GM18519 (cell line): ENCODE measurements at regions not wholly inside any gene's neighbourhood (a gene's known extent, or its start where the extent isn't known, plus 50 kb on each side); places are given as distances from the start of the nearest gene placed in this dataset.

Experiments
- ATAC-seq: cut with Tn5 transposase; IDR thresholded peaks from one replicate; pipeline ENCODE4 v1.9.1; 2021; ENCODE audit warnings: mild to moderate bottlenecking, moderate library complexity; ENCODE audit not compliant: unreplicated experiment, low FRiP score

- ATAC-seq = no peak
Measured at GRCh38 chr15:69529961-69530633, 77.5 kb downstream of the RPLP1 start.

DNA sequence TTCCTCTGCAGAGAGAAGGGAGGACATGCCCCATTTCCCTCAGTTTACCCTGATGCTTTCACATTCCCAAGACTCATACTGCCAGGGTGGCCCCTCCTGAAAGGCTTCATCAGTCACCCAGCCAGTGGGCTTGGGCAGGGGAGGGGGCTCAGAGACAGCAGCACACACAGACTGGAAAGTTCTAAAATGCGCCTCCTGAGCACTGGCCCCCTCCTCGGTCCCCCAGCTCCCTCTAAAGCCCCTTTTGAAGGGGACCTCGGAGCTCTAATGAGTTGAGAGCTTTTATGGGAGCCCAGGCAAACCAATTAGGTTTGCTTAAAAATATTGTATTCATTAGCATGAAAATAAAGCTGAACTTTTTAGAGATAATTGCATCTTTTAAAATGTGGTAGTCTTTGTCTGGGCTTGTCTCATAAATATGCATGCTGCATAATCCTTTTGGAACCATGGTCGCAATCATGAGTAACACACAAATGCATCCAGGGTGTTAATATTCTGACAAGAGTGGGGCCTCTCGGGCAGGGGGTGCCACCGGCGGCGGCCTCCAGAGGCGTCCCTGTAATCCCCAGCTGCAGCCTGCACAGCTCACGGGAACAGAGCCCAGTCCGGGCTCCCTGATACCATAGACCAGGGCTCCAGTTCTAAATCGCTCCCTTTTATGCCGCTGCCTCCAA, 78.5 kb downstream of the RPLP1 start:
- ATAC-seq = no peak

- ATAC-seq = no peak
Measured at GRCh38 chr15:69531665-69532027, 79.0 kb downstream of the RPLP1 start.

DNA sequence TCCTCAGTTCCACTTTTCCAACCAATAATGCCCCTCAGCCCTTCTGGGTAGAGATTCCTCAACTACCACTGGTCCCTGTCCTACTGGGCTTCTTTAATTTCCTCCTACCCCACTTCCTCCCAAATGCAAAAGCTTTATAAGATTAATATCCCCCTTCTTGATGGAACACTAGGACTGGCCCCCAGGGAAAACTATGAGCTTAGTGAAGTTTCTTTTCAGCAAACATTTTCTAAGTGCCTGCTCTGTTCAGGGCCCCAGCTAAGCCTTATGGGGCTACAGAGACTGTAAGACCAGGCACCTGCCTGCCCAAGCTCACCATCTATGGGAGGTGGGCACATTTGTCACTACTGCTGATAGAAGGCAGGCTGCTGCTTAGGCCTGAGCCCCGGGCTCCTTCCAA, 79.4 kb downstream of the RPLP1 start:
- no peak for ATAC-seq

DNA sequence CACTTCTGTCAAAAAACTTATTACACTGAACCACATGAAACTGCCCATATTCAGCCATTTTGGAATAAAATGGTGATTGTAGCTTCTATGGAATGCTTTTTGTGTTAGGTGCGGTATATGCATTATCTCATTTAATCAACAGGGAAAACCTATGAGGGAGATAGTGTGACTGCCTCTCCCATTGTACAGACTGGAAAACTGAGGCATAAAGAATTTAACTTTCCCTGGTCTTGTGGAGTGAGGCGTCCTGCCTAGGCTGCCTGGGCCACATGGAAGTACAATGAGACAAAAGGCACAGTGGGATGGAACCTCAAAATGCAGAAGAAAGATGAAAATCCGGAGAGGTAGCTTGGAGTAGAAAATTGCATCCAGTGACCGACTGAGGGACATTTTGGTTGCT, 80.2 kb downstream of the RPLP1 start:
- no peak for ATAC-seq

DNA sequence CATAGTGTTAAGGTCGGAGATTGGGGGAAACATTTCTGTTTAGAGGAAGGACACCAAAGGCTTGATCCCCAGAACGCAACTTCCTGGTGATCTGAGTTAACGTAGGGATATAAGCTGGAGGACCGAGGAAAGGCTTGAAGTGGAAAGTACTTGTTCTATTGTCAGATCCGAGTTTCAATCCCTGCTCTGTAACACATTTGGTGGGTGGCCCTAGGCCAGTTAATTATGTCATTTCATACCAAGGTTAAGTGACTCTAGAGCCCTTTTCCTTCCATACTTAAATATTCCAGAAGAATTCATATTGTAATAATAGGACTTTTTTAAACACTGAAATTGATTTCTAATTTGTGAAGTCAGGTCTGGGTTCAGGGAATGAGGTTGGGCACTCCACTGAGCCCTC, 80.9 kb downstream of the RPLP1 start:
- ATAC-seq = no peak

GRCh38 chr15:69535101-69535638, 82.6 kb downstream of the RPLP1 start:
- no peak for ATAC-seq

DNA sequence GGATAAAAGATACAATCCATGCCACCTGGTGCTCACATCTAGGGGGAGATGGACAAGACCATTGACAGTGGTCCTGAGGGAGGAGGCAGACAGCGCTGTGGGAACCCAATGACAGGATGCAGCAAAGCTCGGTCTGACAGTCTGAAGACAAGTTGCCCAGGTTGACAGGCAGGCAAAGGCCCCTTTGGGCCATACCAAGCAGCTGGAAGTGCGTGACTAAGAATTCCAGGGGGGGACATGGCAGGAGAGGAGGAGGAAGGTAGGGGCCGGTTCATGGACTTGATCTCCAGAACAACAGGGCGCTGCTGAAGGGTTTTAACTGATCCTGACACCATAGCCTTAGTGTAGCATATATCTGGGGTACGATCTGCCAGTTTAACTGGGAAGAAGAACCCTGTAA, 83.4 kb downstream of the RPLP1 start:
- no peak for ATAC-seq

GRCh38 chr15:69536726-69537512, 84.3 kb downstream of the RPLP1 start:
- ATAC-seq = no peak

DNA sequence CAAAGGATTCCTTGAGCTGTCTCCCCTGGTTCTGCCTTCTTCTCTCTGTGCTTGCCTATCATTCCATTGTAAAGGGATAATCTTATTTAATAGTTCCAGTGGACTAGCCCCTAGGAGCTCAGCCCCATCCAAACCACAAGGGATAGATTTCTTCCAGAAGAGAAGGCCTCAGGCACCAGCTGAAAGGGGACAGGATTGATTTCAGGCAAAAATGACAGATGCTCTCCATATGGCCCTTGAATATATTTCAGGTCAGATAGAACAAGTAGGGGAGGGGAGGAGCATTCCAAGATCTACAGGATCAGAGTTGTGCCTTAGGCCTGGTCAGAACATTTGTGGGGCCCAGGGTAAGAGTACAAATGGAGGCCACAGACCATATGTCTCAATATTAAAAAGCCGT, 85.3 kb downstream of the RPLP1 start:
- ATAC-seq = no peak

GRCh38 chr15:69538379-69538778, 85.8 kb downstream of the RPLP1 start:
- no peak for ATAC-seq

DNA sequence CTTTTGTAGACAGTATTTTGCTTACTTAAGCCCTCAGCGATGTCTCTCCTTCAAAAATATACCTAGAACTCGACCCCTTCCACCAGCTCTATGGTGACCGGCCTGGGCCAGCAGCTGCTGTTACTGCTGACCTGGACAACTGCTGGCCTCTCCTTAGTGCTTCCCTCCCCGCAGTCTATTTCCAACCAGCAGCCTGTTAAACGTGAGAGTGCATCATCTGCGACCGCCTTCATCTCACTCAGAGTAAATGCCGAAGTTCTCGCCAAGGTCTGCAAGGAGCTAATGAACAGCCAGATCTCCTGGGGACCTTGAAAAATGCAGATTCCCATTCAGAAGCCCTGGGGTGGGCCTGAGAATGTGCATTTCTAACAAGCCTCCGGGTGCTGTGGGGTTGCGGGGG, 86.7 kb downstream of the RPLP1 start:
- no peak for ATAC-seq

DNA sequence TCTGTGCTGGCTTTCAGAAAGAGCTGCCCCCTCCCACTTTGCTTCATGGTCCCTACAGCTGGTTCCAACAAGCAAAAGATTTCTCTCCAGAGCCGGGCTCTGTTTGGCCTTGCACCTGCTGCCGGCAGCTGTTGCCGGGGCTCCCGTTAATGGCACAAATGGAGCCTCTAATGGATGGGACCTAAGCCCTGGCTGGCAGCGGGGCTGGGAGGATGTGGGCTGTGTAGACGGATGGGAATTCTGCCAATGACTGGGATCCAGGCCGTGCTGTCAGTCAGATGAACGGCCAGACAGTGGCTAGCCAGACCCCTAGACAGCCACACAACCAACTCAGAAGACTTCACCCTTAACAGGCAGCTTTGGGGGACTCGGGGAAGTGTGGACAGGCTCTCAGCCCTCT, 88.0 kb downstream of the RPLP1 start:
- ATAC-seq = no peak

DNA sequence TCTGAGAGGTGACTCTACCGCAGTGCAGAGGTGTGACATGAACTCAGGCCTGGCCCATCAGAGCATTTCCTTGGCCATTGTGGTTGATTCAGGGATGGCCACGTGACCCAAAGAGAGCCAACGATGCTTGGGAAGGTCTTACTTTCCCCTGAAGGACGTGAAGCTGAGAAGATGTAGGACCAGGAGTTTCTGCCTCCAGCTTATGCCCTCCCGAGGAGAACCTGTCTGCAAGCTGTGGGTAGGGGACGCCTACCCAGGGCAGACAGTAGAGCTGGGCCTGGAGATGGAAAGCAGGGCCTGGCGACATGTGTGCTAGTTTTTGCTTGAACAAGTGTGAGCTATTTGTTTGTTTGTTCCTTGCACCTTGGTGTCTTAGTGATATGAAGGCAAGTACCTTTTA, 89.4 kb downstream of the RPLP1 start:
- no peak for ATAC-seq

GRCh38 chr15:69543681-69544364, 91.2 kb downstream of the RPLP1 start:
- ATAC-seq = no peak

GRCh38 chr15:69544365-69545113, 91.9 kb downstream of the RPLP1 start:
- ATAC-seq = no peak

GRCh38 chr15:69546182-69546581, 93.6 kb downstream of the RPLP1 start:
- ATAC-seq = no peak

GRCh38 chr15:69548395-69549180, 96.0 kb downstream of the RPLP1 start:
- ATAC-seq = no peak

DNA sequence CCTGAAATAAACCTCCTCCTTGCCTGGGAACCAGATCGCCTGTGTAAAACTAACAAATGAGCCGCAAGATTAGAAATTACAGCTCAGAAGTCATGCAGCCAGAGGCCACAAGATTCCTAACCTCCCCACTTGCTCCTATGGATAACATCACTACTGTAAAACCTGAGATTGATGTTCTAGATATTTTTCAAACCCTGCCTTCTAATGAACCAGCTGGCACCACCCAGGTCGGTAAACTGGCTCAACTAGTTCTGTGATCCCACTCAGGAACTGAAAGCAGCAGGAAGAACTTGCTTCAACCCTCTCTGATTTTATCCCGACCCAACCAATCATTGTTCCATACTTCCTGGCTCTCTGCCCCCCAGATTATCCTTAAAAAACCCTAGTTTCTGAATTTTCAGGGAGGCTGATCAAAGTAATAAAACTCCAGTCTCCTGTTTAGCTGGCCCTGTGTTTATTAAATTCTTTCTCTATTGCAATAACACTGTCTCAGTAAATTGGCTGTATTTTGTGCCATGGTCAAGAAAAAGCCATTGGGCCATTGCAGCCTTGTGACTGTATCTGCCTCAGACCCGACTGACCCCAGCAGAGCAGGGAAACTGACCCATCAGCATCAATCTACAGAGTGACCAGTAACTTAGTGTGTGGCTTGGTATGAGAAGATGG, 98.9 kb downstream of the RPLP1 start:
- no peak for ATAC-seq
